ENCODE measurements at regions not wholly inside any gene's neighbourhood (a gene's known extent, or its start where the extent isn't known, plus 50 kb on each side); places are given as distances from the start of the nearest gene placed in this dataset.

DNA sequence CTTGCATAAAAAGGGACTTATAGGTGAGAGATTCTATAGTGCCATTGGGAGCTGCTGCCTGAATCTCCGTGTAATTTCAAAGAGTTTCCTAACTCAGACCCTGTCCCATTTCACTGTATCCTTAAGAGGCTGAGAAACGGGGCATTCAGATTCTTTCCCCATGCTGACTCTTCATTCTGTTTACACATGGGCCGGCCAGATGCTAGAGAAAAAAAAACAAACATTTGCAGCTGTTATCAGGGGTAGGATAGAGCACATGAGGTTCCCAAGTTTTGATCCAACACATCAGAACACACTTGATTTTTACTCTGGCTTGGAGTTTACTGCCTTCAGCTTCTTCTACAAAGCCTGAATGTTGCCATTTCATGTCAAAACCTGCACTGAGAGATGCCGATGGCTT is 215.9 kb upstream of the TPRG1 start:
- 38 to 48% methylated on average over 4 of the region's 4 CpGs for WGBS, 2 donors
- H3K27me3 ChIP-seq: no peaks in the 10 kb centered on the region
- H3K27ac ChIP-seq: peak overlapping the region in 3 of 4 donors; percentile 11 to 66 (median 45)
- no peaks in the 10 kb centered on the region for H3K36me3 ChIP-seq
- DNase-seq: no peak
- no peaks in the 10 kb centered on the region for H3K9me3 ChIP-seq
- intact Hi-C loops (cut with DNase I): loop anchor here (5.0 kb wide), 1 partner anchor 191 kb away; no protein-coding TSS in a partner anchor
- no peak overlapping the region for H3K4me3 ChIP-seq
- peaks cover 7 to 39% (median 14%) of the 10 kb centered on the region in 3 donors for H3K4me1 ChIP-seq
- TF ChIP-seq, protein P1, sequence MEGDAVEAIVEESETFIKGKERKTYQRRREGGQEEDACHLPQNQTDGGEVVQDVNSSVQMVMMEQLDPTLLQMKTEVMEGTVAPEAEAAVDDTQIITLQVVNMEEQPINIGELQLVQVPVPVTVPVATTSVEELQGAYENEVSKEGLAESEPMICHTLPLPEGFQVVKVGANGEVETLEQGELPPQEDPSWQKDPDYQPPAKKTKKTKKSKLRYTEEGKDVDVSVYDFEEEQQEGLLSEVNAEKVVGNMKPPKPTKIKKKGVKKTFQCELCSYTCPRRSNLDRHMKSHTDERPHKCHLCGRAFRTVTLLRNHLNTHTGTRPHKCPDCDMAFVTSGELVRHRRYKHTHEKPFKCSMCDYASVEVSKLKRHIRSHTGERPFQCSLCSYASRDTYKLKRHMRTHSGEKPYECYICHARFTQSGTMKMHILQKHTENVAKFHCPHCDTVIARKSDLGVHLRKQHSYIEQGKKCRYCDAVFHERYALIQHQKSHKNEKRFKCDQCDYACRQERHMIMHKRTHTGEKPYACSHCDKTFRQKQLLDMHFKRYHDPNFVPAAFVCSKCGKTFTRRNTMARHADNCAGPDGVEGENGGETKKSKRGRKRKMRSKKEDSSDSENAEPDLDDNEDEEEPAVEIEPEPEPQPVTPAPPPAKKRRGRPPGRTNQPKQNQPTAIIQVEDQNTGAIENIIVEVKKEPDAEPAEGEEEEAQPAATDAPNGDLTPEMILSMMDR (IDR thresholded peaks at IDR 0.05): no peak
- no peak for TF ChIP-seq POLR2A (IDR thresholded peaks at IDR 0.05)

DNA sequence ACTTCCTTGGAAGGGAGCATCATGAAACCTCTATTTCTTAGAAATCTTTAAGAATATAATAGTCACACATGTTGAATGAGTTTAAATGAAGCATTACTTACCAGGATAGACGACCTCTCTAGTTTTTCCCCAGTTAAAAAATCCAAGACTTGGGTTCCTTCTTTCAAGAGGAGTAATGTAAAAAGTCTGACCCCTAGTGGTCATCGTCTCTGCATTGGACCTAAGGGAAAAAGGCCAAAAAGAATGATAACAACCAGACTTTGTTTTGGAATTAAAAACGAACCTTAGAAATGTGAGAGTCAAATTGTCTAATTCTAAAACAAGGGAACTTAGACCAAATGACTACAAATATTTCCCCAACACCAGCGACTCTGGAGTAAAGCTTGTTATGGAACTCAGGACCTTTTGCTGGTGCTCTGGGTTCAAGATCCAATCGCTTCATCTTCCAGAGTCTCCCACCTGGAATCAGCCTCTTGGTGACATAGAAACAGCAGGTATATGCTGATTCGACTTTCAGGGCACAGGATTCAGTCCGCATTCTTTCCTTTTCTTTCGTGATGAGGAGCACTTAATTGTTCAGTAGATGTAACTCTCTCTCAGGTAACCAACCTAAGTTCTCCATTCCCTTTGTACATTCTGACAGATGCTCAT is 214.8 kb upstream of the TPRG1 start:
- WGBS, 2 donors: 41 to 42% methylated on average over 8 of the region's 8 CpGs
- Histone ChIP-seq H3K27ac (peak overlapping the region in 2 of 4 donors; percentile 45 to 66), H3K36me3 (no peaks in the 10 kb centered on the region), H3K27me3 (no peaks in the 10 kb centered on the region), H3K4me1 (peaks cover 0 to 28% (median 5%) of the 10 kb centered on the region in 3 donors), H3K9me3 (no peaks in the 10 kb centered on the region), H3K4me3 (no peak overlapping the region)
- no peak for DNase-seq
- TF ChIP-seq, protein P1 (IDR thresholded peaks at IDR 0.05): peak; percentile 48 to 89 (median 75)
- TF ChIP-seq POLR2A (IDR thresholded peaks at IDR 0.05): no peak
- intact Hi-C loops (cut with DNase I): loop anchor here (5.0 kb wide), 1 partner anchor 190 kb away; no protein-coding TSS in a partner anchor

DNA sequence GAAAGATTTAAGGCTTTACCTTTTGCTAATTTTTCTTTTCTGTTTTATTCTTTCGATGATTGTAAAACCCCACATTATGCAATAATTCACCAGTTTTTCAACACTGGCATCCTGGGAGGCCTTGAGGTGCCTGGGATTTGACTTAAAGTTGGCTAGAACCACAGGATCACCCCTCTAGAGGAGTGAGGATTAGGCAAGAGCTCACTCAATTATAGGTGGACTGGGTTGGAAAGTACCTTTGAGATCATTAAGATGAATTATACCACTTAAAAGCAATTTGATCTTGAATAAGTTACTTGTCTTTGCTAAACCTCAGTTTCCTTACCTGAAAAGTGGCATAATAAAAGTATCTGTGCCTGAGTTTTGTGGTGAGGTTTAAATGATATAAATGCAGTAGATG is 212.8 kb upstream of the TPRG1 start:
- no peaks in the 10 kb centered on the region for H3K36me3 ChIP-seq
- H3K4me3 ChIP-seq: no peak overlapping the region
- WGBS, 2 donors: 28 to 52% methylated on average over 1 of the region's 1 CpG
- DNase-seq: no peak
- no peaks in the 10 kb centered on the region for H3K9me3 ChIP-seq
- no peaks in the 10 kb centered on the region for H3K27me3 ChIP-seq
- intact Hi-C loops (cut with DNase I): loop anchor here (5.0 kb wide), 1 partner anchor 188 kb away; no protein-coding TSS in a partner anchor
- TF ChIP-seq, protein P1 (IDR thresholded peaks at IDR 0.05): no peak
- TF ChIP-seq POLR2A (IDR thresholded peaks at IDR 0.05): no peak
- no peak overlapping the region for H3K27ac ChIP-seq
- H3K4me1 ChIP-seq: peaks cover 0 to 27% (median 5%) of the 10 kb centered on the region in 3 donors

DNA sequence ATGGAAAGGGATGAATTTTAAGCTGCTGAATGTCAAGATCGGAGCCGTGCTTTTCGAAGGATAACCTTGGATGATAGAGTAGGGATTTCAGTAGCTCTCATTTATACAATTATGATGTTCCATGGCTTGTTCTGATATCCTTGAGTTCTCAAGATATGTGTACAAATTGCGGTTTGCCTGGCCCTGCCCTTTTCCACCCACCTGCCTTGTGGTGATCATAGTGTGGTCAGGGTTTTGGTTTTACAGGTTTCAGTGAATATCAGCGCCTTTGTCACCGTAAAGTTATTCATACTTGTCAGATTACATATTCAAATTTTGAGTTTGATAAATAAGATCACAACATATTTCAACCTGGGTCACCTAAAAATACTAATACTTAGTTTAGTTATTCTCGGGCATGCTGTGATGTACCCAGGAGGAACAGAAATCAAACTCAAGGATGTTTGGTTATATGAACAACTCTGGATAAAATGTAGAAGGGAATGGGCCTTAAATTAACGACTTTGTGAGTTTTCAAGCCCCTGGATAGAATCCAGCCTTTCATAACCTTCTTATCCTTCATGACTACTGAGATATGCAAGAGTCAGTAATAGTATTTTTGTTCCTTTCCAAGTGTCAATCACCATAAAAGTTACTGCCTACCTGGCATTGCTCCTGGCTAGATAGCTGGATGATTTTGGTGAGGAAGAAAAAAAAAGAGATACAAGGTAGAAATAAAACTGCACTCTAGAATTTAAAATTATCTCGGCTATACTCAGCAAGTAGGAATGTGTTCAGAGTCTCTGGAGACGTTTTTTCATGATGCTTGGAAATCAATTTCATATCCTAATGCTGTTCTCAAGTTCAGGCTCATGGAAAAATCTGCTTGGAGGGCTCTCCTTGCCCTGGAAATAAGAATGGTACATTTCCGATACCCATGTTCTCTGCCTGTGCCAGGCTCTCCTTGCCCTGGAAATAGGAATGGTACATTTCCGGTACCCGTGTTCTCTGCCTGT is 209.2 kb upstream of the TPRG1 start:
- no peaks in the 10 kb centered on the region for H3K4me1 ChIP-seq
- H3K36me3 ChIP-seq: no peaks in the 10 kb centered on the region
- DNase-seq: no peak
- H3K27ac ChIP-seq: no peak overlapping the region
- H3K4me3 ChIP-seq: no peak overlapping the region
- intact Hi-C loops (cut with DNase I): no loop called here
- TF ChIP-seq, protein P1 (IDR thresholded peaks at IDR 0.05): no peak
- TF ChIP-seq POLR2A (IDR thresholded peaks at IDR 0.05): no peak
- WGBS, 2 donors: 80 to 89% methylated on average over 13 of the region's 13 CpGs
- H3K9me3 ChIP-seq: no peaks in the 10 kb centered on the region
- no peaks in the 10 kb centered on the region for H3K27me3 ChIP-seq

DNA sequence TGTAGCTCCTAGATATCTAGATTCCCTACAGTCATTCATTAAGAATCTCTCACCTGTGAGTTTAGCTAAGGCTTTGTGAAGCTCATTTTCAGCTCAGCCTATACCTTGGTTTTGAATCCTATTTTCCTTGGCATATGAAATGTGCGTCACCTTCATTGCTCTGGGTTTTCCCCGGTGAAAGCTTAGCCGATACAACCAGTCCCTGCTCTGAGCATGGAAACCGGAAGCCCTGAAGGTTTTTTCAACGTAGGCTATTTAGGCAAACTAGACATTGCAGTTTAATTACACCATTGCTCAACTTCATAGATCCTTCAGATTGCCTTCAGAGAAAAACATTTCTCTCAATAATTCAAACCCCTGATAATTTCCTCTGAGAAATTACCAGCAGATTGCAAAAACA is 206.8 kb upstream of the TPRG1 start:
- Histone ChIP-seq H3K27me3 (no peaks in the 10 kb centered on the region), H3K27ac (no peak overlapping the region), H3K4me1 (no peaks in the 10 kb centered on the region), H3K9me3 (no peaks in the 10 kb centered on the region), H3K4me3 (no peak overlapping the region), H3K36me3 (no peaks in the 10 kb centered on the region)
- TF ChIP-seq, protein P1 (IDR thresholded peaks at IDR 0.05): no peak
- no peak for TF ChIP-seq POLR2A (IDR thresholded peaks at IDR 0.05)
- intact Hi-C loops (cut with DNase I): no loop called here
- WGBS, 2 donors: 89 to 99% methylated on average over 5 of the region's 5 CpGs
- DNase-seq: no peak
